Left ventricle myocardium inferior (tissue), 1 donor: ENCODE measurements at regions not wholly inside any gene's neighbourhood (a gene's known extent, or its start where the extent isn't known, plus 50 kb on each side); places are given as distances from the start of the nearest gene placed in this dataset.

Source experiments
- DNase-seq: peaks from one replicate; pipeline ENCODE4 v3.0.0-alpha.2; 2020
- H3K27ac ChIP-seq: fragments of 200-600 bp; replicated peaks from 2 replicates; pipeline ENCODE4 v1.8.0; 2021
- H3K27me3 ChIP-seq: fragments of 200-600 bp; 2 replicates; pipeline ENCODE4 v1.8.0; 2021; ENCODE audit warnings: low read depth
- H3K36me3 ChIP-seq: fragments of 200-600 bp; 2 replicates; pipeline ENCODE4 v1.8.0; 2021
- H3K4me1 ChIP-seq: fragments of 200-600 bp; 2 replicates; pipeline ENCODE4 v1.8.0; 2021
- H3K4me3 ChIP-seq: fragments of 200-600 bp; 2 replicates; pipeline ENCODE4 v1.8.0; 2021; ENCODE audit warnings: mild to moderate bottlenecking, moderate library complexity
- H3K9me3 ChIP-seq: fragments of 200-600 bp; replicated peaks from 2 replicates; pipeline ENCODE4 v1.8.0; 2021
- CTCF ChIP-seq: fragments of 200-600 bp; IDR thresholded peaks from 2 replicates; pipeline ENCODE4 v1.8.0; 2021; ENCODE audit warnings: antibody characterized with exemption, mild to moderate bottlenecking, borderline replicate concordance
- intact Hi-C: fragments of 100-400 bp; cut with micrococcal nuclease; formaldehyde crosslinking; loops from one replicate; pipeline ENCODE4 v1.11.0; 2022
- donor health status: DM: no; HTN: yes; CAD: no; lungs with severe emphysema.

GRCh38 chr18:78531637-78532036 lies 448.0 kb upstream of the SALL3 start:
- peaks cover 6% of the 10 kb centered on the region for H3K4me1 ChIP-seq
- no peak for TF ChIP-seq CTCF
- H3K27me3 ChIP-seq: peaks cover 44% of the 10 kb centered on the region
- H3K36me3 ChIP-seq: no peaks in the 10 kb centered on the region
- DNase-seq: no peak
- no peaks in the 10 kb centered on the region for H3K9me3 ChIP-seq
- no peak overlapping the region for H3K27ac ChIP-seq
- H3K4me3 ChIP-seq: no peak overlapping the region
- intact Hi-C loops: no loop called here

- H3K9me3 ChIP-seq: no peaks in the 10 kb centered on the region
- H3K27me3 ChIP-seq: peaks cover 13% of the 10 kb centered on the region
- no peak overlapping the region for H3K4me3 ChIP-seq
- H3K36me3 ChIP-seq: no peaks in the 10 kb centered on the region
- intact Hi-C loops: no loop called here
- no peak overlapping the region for H3K27ac ChIP-seq
- H3K4me1 ChIP-seq: peaks cover 14% of the 10 kb centered on the region
- DNase-seq: no peak
- TF ChIP-seq CTCF: no peak
These were observed 440.8 kb upstream of the SALL3 start for GRCh38 chr18:78538669-78539440.

GRCh38 chr18:78540636-78541529 lies 438.7 kb upstream of the SALL3 start:
- no peaks in the 10 kb centered on the region for H3K36me3 ChIP-seq
- H3K27me3 ChIP-seq: no peaks in the 10 kb centered on the region
- H3K9me3 ChIP-seq: no peaks in the 10 kb centered on the region
- peaks cover 14% of the 10 kb centered on the region for H3K4me1 ChIP-seq
- intact Hi-C loops: no loop called here
- H3K4me3 ChIP-seq: no peak overlapping the region
- no peak overlapping the region for H3K27ac ChIP-seq
- no peak for DNase-seq
- no peak for TF ChIP-seq CTCF

- intact Hi-C loops: no loop called here
- Histone ChIP-seq H3K9me3 (no peaks in the 10 kb centered on the region), H3K4me3 (no peak overlapping the region), H3K4me1 (peaks cover 14% of the 10 kb centered on the region), H3K27ac (peak overlapping the region; percentile 33), H3K36me3 (no peaks in the 10 kb centered on the region), H3K27me3 (no peaks in the 10 kb centered on the region)
- peak; percentile 81 for DNase-seq
- TF ChIP-seq CTCF: no peak
These were observed 437.4 kb upstream of the SALL3 start for GRCh38 chr18:78542204-78542603.

GRCh38 chr18:78543201-78543725 lies 436.4 kb upstream of the SALL3 start:
- no peak for TF ChIP-seq CTCF
- Histone ChIP-seq H3K4me1 (peaks cover 14% of the 10 kb centered on the region), H3K36me3 (no peaks in the 10 kb centered on the region), H3K9me3 (no peaks in the 10 kb centered on the region), H3K27ac (no peak overlapping the region), H3K4me3 (no peak overlapping the region), H3K27me3 (peaks cover 5% of the 10 kb centered on the region)
- intact Hi-C loops: no loop called here
- DNase-seq: no peak
